Loucy (cell line): ENCODE measurements at regions not wholly inside any gene's neighbourhood (a gene's known extent, or its start where the extent isn't known, plus 50 kb on each side); places are given as distances from the start of the nearest gene placed in this dataset.

Experiments
- CTCF ChIP-seq: fragments of 200-600 bp; sonication (generic); conservative IDR thresholded peaks from 2 replicates; pipeline ENCODE4 v1.5.1; 2014; ENCODE audit warnings: mild to moderate bottlenecking, antibody characterized with exemption, low read length
- EZH2phosphoT487 ChIP-seq: fragments of 200-600 bp; IDR thresholded peaks from 2 replicates; pipeline ENCODE4 v1.6.1; 2018; ENCODE audit warnings: antibody characterized with exemption, mild to moderate bottlenecking, moderate library complexity, borderline replicate concordance

- TF ChIP-seq CTCF (no peak), EZH2phosphoT487 (no peak)
Measured at GRCh38 chr7:10299384-10299783, 674.3 kb upstream of the PHF14 start.
